GM12872 (cell line): ENCODE measurements at regions not wholly inside any gene's neighbourhood (a gene's known extent, or its start where the extent isn't known, plus 50 kb on each side); places are given as distances from the start of the nearest gene placed in this dataset.

ENCODE experiments used
- TF ChIP-seq, protein P1 (sequence below): IDR thresholded peaks from 3 replicates; pipeline ENCODE4 v1.5.1; 2011; ENCODE audit warnings: low read depth, mild to moderate bottlenecking, low read length, moderate library complexity; ENCODE audit not compliant: insufficient read depth

DNA sequence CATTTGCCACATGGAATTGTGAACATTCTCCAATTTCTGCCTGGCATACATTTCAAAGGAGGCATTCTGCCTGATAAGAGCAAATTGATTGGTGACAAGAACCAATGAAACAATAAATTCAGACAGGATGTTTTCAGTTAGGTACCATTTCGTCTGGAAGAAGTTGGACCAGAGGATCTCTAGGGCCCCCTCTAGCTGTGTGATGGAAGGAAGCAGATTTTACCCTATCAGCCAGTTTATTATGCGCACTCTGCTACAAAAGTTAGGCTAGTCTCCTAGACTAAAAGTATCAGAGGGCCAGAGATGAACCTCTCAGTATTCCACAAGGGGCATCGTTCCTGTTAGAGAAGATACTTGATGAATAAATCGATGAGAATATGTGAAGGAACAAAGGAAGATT, 118.0 kb downstream of the BUB3 start:
- TF ChIP-seq, protein P1, sequence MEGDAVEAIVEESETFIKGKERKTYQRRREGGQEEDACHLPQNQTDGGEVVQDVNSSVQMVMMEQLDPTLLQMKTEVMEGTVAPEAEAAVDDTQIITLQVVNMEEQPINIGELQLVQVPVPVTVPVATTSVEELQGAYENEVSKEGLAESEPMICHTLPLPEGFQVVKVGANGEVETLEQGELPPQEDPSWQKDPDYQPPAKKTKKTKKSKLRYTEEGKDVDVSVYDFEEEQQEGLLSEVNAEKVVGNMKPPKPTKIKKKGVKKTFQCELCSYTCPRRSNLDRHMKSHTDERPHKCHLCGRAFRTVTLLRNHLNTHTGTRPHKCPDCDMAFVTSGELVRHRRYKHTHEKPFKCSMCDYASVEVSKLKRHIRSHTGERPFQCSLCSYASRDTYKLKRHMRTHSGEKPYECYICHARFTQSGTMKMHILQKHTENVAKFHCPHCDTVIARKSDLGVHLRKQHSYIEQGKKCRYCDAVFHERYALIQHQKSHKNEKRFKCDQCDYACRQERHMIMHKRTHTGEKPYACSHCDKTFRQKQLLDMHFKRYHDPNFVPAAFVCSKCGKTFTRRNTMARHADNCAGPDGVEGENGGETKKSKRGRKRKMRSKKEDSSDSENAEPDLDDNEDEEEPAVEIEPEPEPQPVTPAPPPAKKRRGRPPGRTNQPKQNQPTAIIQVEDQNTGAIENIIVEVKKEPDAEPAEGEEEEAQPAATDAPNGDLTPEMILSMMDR, result no peak

DNA sequence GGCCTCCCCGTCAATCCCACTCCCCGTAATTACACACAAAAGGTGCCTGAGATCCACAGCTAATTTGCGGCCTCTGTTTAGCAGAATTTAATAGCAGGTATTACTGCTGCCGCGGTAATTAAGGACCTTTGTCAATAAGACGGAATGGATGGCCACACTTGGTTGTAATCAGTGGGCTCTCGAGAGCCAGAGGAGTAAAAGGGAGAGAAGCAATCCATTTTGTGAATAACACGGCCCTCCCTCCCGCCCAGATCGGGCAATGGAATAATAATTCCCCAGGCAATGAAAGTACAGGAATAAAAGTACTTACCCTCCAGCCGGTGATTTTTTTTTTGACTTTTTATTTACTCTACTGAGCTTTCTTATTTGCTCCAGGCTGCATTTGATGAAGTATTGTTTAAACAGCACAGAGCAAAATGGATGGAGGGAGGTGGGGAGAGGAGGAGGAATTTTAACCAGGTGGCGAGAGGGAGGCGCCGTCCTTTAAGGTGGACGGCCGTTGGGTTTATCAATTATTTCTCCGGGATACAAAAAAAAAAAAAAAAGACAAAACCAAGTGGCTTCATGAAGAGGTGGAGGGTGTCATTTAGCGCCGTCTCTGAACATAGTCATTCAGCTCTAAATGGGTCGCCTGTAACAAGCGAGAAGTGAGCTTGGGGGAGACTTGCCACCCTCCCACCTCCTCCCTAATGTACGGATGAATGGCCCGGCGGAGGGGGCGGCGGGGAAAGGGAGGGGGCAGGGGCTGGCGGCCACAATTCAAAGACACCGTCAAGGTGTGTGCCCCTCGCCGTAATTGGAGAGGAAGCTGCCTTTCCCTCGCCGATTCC, 120.3 kb downstream of the BUB3 start:
- TF ChIP-seq, protein P1, result no peak

DNA sequence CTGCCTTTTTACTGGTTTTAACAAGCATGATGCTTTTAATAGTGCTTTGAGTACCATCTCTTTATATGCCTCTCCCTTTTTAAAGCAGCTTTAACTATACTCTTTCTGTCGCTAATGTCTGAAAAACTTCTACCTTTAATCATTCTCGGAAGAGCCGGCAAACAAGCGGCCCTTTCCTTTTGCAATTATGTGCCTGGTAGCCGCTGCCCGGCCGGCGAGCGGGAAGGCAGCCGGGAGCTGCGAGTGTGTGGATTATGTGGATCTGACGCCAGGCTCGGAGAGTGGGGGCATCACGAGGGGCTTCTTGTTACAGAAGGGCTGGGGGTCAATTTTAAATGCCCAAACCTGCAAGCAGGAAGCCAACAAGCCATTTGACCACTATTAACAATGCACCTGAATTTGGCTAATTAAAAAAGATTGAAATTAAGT, 120.9 kb downstream of the BUB3 start:
- TF ChIP-seq, protein P1, result no peak

DNA sequence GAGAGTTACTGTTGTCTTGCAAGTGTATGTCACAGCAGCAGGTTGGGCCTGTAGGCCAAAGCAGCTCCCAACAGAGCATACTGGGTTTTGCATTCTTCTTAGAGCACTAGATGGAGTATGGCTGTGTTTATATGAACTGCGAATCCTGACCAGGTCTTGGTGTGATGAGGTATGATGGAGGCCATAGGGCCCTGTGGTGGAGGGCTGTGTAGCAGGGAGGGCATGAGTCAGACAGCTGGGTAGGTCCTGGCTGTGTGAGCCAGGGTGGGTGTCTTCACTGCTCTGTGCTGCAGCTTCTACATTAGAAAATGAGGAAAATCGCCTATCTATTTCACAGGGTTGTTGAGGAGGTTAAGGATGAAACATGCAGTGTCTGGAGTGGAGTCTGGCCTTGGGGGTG, 124.2 kb downstream of the BUB3 start:
- TF ChIP-seq, protein P1, result no peak

DNA sequence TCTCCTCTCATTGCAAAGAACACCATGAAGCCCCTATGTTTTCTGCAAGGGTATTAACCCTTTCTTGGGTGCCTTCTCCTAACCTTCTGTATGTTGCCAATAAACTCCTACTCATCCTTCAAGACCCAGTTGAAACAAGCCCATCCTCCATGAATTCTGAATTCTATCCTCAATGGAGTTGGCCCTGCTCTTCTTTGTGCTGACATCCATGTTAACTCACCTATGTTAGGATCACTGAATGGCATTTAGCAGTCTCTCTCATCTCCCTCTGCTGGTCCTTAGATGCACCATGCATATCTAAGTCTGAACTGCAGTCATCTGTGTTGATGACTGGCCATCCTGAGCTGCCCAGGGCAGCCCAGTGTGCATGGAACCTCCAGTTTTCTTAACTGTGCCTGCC, 129.8 kb downstream of the BUB3 start:
- TF ChIP-seq, protein P1, result no peak

DNA sequence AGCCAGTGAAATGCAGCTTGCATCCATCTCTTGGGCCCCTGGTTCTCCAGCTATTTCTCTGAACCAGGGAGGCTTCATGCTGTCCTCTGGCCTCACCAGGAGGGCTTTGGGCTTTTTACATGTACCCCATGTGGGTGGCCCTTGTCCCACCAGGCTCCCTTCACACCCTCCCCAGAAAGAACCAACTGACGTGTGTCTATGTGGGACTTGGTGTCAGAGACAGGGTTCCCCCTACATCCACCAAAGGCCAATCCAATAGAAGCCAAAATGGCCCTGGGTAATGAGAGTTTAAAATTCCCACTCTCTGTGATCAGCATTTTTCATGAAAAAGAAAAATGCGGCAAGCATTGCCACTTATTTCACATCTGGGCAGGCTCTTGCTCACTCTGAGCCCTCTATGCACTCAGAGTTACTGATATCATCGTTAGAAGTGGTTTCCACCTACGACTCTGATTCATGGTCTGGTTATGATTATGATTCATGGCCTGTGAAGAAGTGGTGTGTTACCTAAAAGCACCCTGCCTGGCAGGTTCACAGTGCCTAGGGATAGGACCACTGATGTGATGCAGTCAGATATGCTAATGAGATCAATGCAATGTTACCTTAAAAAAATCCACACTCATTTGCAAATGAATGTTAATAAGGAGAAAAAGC, 133.5 kb downstream of the BUB3 start:
- TF ChIP-seq, protein P1, result no peak

DNA sequence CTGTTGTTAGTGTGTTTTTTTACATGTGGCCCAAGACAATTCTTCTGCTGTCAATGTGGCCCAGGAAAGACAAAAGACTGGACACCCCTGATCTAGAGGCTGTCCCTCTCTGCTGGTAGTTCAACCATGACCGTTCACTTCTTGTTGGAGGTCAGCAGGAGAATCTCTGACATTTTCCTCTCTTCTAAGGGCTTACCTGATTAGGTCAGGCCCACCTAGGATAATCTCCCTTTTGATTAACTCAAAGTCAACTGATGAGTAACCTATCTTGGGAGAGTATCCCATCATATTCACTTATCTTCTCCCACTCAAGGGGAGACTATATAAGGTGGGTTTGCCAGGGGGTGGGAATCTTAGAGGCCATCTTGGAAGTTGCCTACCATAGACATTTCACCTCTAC, 135.2 kb downstream of the BUB3 start:
- TF ChIP-seq, protein P1, result no peak
